Suprapubic skin (tissue), 3 donors: ENCODE measurements at regions not wholly inside any gene's neighbourhood (a gene's known extent, or its start where the extent isn't known, plus 50 kb on each side); places are given as distances from the start of the nearest gene placed in this dataset.

Source experiments
- EP300 ChIP-seq: sonication (generic); formaldehyde crosslinking; IDR thresholded peaks from one replicate; pipeline ENCODE4 v1.6.1; 2017; ENCODE audit warnings: antibody characterized with exemption
- TF ChIP-seq, protein P1 (sequence below), 2 donors: fragments of 200-600 bp in 1 of 2; fragments of 450-650 bp in 1 of 2; sonication (generic) in 1 of 2; IDR thresholded peaks; one replicate each; pipeline ENCODE4 v1.5.1; 2016 to 2019; ENCODE audit warnings: antibody characterized with exemption in 2 of 2, mild to moderate bottlenecking in 1 of 2, moderate library complexity in 1 of 2

DNA sequence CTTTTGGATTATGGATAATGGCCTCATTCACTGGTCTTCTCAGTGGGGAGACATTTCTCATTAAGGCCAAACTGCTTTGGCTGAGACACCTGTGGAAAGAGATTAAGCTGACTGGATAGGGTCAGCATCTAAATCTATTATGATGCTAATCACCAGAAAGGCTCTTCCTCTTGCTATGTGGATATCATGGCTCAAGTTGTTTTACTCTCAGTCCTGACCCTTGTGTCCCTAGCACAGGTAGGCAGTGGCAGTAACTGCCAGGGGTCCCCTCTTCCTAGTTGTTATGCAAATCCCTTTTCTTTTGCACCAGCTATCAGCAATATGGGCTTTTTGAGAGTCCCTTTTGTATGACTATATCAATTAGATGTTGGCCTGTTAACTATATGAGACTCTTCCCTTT lies 335.7 kb upstream of the PLET1 start:
- TF ChIP-seq, protein P1, sequence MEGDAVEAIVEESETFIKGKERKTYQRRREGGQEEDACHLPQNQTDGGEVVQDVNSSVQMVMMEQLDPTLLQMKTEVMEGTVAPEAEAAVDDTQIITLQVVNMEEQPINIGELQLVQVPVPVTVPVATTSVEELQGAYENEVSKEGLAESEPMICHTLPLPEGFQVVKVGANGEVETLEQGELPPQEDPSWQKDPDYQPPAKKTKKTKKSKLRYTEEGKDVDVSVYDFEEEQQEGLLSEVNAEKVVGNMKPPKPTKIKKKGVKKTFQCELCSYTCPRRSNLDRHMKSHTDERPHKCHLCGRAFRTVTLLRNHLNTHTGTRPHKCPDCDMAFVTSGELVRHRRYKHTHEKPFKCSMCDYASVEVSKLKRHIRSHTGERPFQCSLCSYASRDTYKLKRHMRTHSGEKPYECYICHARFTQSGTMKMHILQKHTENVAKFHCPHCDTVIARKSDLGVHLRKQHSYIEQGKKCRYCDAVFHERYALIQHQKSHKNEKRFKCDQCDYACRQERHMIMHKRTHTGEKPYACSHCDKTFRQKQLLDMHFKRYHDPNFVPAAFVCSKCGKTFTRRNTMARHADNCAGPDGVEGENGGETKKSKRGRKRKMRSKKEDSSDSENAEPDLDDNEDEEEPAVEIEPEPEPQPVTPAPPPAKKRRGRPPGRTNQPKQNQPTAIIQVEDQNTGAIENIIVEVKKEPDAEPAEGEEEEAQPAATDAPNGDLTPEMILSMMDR (IDR thresholded peaks at IDR 0.05), result no peak
- no peak for TF ChIP-seq EP300
